K562 (cell line): ENCODE measurements at regions not wholly inside any gene's neighbourhood (a gene's known extent, or its start where the extent isn't known, plus 50 kb on each side); places are given as distances from the start of the nearest gene placed in this dataset.

Experiments
- CBX5 ChIP-seq: IDR thresholded peaks from 2 replicates; pipeline ENCODE4 v1.6.1; 2014; ENCODE audit warnings: low read depth, borderline replicate concordance
- KDM2B ChIP-seq: fragments of 250-450 bp; sonication (Bioruptor Pico); IDR thresholded peaks from 2 replicates; pipeline ENCODE4 v1.8.0; 2021; ENCODE audit warnings: mild to moderate bottlenecking, moderate library complexity
- TF ChIP-seq, protein P1 (sequence below): fragments of 450-650 bp; IDR thresholded peaks from 2 replicates; pipeline ENCODE4 v1.7.0; 2016; ENCODE audit warnings: borderline replicate concordance
- TF ChIP-seq, protein P2 (sequence below), 3 experiments: IDR thresholded peaks in 2 of 3; conservative IDR thresholded peaks in 1 of 3; 2 replicates each; pipeline ENCODE4 v1.5.1; 2011 to 2012; ENCODE audit warnings: low read length in 3 of 3, mild to moderate bottlenecking in 3 of 3, control low read depth in 2 of 3, improper control_type of control experiment in 1 of 3, inconsistent platforms in 1 of 3, low read depth in 1 of 3, mixed read lengths in 1 of 3, moderate library complexity in 1 of 3; ENCODE audit not compliant: insufficient read depth in 2 of 3

DNA sequence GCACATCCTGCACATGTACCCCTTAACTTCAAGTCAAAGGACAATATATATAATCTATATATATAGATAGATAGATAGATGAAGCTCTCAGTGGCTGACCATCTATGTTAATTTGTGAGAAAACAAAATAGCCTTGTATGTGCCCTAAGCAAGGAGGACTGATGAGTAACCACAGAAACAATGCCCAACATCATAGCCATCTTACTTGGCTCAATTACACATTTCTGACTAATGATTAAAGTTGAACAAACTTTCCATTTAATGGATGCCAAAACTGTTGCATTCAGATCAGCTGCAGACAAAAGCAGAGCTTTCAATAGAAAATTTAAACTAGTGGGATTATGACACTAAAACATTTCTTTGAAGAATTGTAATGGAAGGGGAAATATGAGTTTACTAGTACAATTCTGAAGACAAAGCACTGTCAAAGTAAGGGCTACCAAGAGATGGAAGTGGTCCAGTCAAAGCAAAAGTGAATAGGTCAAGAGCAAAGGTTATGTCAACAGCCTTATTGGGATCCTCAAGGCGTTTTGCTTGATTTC, 1188.2 kb upstream of the RAG2 start:
- TF ChIP-seq, protein P1, sequence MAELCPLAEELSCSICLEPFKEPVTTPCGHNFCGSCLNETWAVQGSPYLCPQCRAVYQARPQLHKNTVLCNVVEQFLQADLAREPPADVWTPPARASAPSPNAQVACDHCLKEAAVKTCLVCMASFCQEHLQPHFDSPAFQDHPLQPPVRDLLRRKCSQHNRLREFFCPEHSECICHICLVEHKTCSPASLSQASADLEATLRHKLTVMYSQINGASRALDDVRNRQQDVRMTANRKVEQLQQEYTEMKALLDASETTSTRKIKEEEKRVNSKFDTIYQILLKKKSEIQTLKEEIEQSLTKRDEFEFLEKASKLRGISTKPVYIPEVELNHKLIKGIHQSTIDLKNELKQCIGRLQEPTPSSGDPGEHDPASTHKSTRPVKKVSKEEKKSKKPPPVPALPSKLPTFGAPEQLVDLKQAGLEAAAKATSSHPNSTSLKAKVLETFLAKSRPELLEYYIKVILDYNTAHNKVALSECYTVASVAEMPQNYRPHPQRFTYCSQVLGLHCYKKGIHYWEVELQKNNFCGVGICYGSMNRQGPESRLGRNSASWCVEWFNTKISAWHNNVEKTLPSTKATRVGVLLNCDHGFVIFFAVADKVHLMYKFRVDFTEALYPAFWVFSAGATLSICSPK = no peak
- TF ChIP-seq, protein P2, sequence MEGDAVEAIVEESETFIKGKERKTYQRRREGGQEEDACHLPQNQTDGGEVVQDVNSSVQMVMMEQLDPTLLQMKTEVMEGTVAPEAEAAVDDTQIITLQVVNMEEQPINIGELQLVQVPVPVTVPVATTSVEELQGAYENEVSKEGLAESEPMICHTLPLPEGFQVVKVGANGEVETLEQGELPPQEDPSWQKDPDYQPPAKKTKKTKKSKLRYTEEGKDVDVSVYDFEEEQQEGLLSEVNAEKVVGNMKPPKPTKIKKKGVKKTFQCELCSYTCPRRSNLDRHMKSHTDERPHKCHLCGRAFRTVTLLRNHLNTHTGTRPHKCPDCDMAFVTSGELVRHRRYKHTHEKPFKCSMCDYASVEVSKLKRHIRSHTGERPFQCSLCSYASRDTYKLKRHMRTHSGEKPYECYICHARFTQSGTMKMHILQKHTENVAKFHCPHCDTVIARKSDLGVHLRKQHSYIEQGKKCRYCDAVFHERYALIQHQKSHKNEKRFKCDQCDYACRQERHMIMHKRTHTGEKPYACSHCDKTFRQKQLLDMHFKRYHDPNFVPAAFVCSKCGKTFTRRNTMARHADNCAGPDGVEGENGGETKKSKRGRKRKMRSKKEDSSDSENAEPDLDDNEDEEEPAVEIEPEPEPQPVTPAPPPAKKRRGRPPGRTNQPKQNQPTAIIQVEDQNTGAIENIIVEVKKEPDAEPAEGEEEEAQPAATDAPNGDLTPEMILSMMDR (IDR thresholded peaks at IDR 0.05 in 2 of 3, conservative IDR thresholded peaks at IDR 0.05 in 1 of 3; ENCODE audit: insufficient read depth in 2 of 3, low read depth in 1 of 3, low read length in 3 of 3) = no peak
- no peak for TF ChIP-seq CBX5
- TF ChIP-seq KDM2B (CRISPR knock-in tag) = no peak
